Liver (tissue), 8 donors: ENCODE measurements at regions not wholly inside any gene's neighbourhood (a gene's known extent, or its start where the extent isn't known, plus 50 kb on each side); places are given as distances from the start of the nearest gene placed in this dataset.

Experiments
- DNase-seq: peaks from one replicate; pipeline ENCODE4 v3.0.0-alpha.2; 2017; ENCODE audit warnings: low spot score
- H3K27ac ChIP-seq, 2 donors: one replicate each; pipeline ENCODE4 v1.7.0; 2013; ENCODE audit warnings: inconsistent platforms in 2 of 2, low read length in 2 of 2, control low read depth in 1 of 2, low read depth in 1 of 2, mild to moderate bottlenecking in 1 of 2
- H3K27me3 ChIP-seq, 4 donors: one replicate each; pipeline versions ENCODE4 v1.6.1 to v1.7.0; 2013; ENCODE audit warnings: low read length in 3 of 4, inconsistent platforms in 1 of 4, mild to moderate bottlenecking in 1 of 4, moderate library complexity in 1 of 4; ENCODE audit not compliant: control insufficient read depth in 4 of 4, insufficient read depth in 4 of 4
- H3K36me3 ChIP-seq, 4 donors: one replicate each; pipeline versions ENCODE4 v1.6.1 to v1.7.0; 2013; ENCODE audit warnings: low read length in 3 of 4, mild to moderate bottlenecking in 3 of 4, low read depth in 1 of 4, moderate library complexity in 1 of 4; ENCODE audit not compliant: control insufficient read depth in 4 of 4, insufficient read depth in 3 of 4
- H3K4me1 ChIP-seq, 4 donors: one replicate each; pipeline versions ENCODE4 v1.6.1 to v1.7.0; 2013; ENCODE audit warnings: low read length in 3 of 4, mild to moderate bottlenecking in 3 of 4, moderate library complexity in 1 of 4; ENCODE audit not compliant: control insufficient read depth in 4 of 4, insufficient read depth in 4 of 4
- H3K4me3 ChIP-seq, 3 donors: one replicate each; pipeline versions ENCODE4 v1.6.1 to v1.7.0; 2013; ENCODE audit warnings: low read length in 3 of 3, control low read depth in 1 of 3, low read depth in 1 of 3, mild to moderate bottlenecking in 1 of 3
- H3K9ac ChIP-seq, 2 donors: one replicate each; pipeline ENCODE4 v1.7.0; 2013; ENCODE audit warnings: low read length in 2 of 2, mild to moderate bottlenecking in 2 of 2, moderate library complexity in 2 of 2, control low read depth in 1 of 2, low read depth in 1 of 2
- H3K9me3 ChIP-seq, 4 donors: one replicate each; pipeline versions ENCODE4 v1.6.1 to v1.7.0; 2013; ENCODE audit warnings: low read length in 3 of 4; ENCODE audit not compliant: control insufficient read depth in 4 of 4
- EGR1 ChIP-seq, 2 donors: IDR thresholded peaks; 2 replicates each; pipeline ENCODE4 v1.6.1; 2016 to 2018; ENCODE audit warnings: antibody characterized with exemption in 2 of 2, low read depth in 2 of 2
- FOXA1 ChIP-seq: IDR thresholded peaks from 2 replicates; pipeline ENCODE4 v1.6.1; 2016; ENCODE audit warnings: antibody characterized with exemption
- FOXA2 ChIP-seq: IDR thresholded peaks from 2 replicates; pipeline ENCODE4 v1.6.1; 2016; ENCODE audit warnings: antibody characterized with exemption
- GABPA ChIP-seq, 2 donors: IDR thresholded peaks in 1 of 2; conservative IDR thresholded peaks in 1 of 2; 2 replicates each; pipeline ENCODE4 v1.6.1; 2016; ENCODE audit warnings: antibody characterized with exemption in 2 of 2, mild to moderate bottlenecking in 1 of 2, moderate library complexity in 1 of 2
- HNF4A ChIP-seq, 2 donors: conservative IDR thresholded peaks; 2 replicates each; pipeline ENCODE4 v1.6.1; 2016; ENCODE audit warnings: antibody characterized with exemption in 2 of 2, mild to moderate bottlenecking in 2 of 2
- HNF4G ChIP-seq: IDR thresholded peaks from 2 replicates; pipeline ENCODE4 v1.6.1; 2016; ENCODE audit warnings: antibody characterized with exemption
- JUND ChIP-seq, 2 donors: IDR thresholded peaks; 2 replicates each; pipeline ENCODE4 v1.6.1; 2016; ENCODE audit warnings: antibody characterized with exemption in 2 of 2
- NR2F2 ChIP-seq: IDR thresholded peaks from 2 replicates; pipeline ENCODE4 v1.6.1; 2016; ENCODE audit warnings: antibody characterized with exemption
- RAD21 ChIP-seq, 2 donors: IDR thresholded peaks; 2 replicates each; pipeline ENCODE4 v1.6.1; 2016; ENCODE audit warnings: antibody characterized with exemption in 2 of 2, mild to moderate bottlenecking in 2 of 2
- REST ChIP-seq: IDR thresholded peaks from 2 replicates; pipeline ENCODE4 v1.6.1; 2016; ENCODE audit warnings: antibody characterized with exemption, mild to moderate bottlenecking
- RXRA ChIP-seq, 2 donors: IDR thresholded peaks; 2 replicates each; pipeline ENCODE4 v1.6.1; 2017 to 2018; ENCODE audit warnings: antibody characterized with exemption in 2 of 2, mild to moderate bottlenecking in 1 of 2
- SP1 ChIP-seq: IDR thresholded peaks from 2 replicates; pipeline ENCODE4 v1.6.1; 2018; ENCODE audit warnings: antibody characterized with exemption, mild to moderate bottlenecking
- TAF1 ChIP-seq: conservative IDR thresholded peaks from 2 replicates; pipeline ENCODE4 v1.6.1; 2016; ENCODE audit warnings: antibody characterized with exemption, mild to moderate bottlenecking
- YY1 ChIP-seq: IDR thresholded peaks from 2 replicates; pipeline ENCODE4 v1.6.1; 2016; ENCODE audit warnings: antibody characterized with exemption, mild to moderate bottlenecking
- WGBS: extraction: QIAGEN DNeasy Blood & Tissue Kit; methylation state at CpG from one replicate; pipeline ENCODE4 v1.1.7; 2013; 5-methylcytosine and 5-hydroxymethylcytosine counted together
- TF ChIP-seq, protein P1 (sequence below): IDR thresholded peaks from 2 replicates; pipeline ENCODE4 v1.6.1; 2016; ENCODE audit warnings: antibody characterized with exemption
- TF ChIP-seq, protein P2 (sequence below): IDR thresholded peaks from 2 replicates; pipeline ENCODE4 v1.6.1; 2016; ENCODE audit warnings: antibody characterized with exemption
- TF ChIP-seq, protein P3 (sequence below): IDR thresholded peaks from 2 replicates; pipeline ENCODE4 v1.6.1; 2016; ENCODE audit warnings: antibody characterized with exemption
- TF ChIP-seq, protein P4 (sequence below): fragments of 150-350 bp; IDR thresholded peaks from 2 replicates; pipeline ENCODE4 v1.5.1; 2017; ENCODE audit warnings: improper control_type of control experiment, low read depth, low read length; ENCODE audit not compliant: missing input control
- donor health status: healthy.
- donor health status: healthy.
- donor health status: healthy.
- donor health status: healthy.
- donor health status: healthy.

DNA sequence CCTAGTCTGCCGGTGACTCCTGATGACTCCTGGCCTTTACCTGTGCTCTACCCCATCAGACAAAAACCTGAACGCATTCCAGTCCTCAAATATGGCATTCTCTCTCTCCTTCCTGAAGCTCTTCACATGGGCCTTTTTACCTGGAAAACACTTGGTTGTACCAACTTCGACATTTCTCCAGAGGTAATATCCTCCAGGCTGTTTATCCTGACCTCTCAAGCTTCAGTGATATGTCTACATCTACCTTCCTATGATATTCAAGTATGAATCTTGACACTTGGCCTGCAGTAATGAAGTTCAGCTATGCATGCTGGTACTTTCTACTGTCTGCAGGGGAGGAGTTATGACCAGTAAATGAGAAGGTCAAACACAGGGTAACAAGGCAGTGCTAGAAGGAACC lies 901.8 kb downstream of the VRK1 start:
- Histone ChIP-seq H3K9me3 (peaks cover 0 to 6% (median under 1%) of the 10 kb centered on the region in 4 donors), H3K27ac (no peak overlapping the region), H3K4me1 (no peaks in the 10 kb centered on the region), H3K9ac (no peak overlapping the region), H3K27me3 (peaks cover 0 to 5% (median 0%) of the 10 kb centered on the region in 4 donors), H3K4me3 (no peak overlapping the region), H3K36me3 (no peaks in the 10 kb centered on the region)
- TF ChIP-seq SP1: no peak
- no peak for TF ChIP-seq TAF1
- TF ChIP-seq, protein P1, sequence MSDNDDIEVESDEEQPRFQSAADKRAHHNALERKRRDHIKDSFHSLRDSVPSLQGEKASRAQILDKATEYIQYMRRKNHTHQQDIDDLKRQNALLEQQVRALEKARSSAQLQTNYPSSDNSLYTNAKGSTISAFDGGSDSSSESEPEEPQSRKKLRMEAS: no peak
- TF ChIP-seq, protein P2, sequence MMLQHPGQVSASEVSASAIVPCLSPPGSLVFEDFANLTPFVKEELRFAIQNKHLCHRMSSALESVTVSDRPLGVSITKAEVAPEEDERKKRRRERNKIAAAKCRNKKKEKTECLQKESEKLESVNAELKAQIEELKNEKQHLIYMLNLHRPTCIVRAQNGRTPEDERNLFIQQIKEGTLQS: no peak
- TF ChIP-seq, protein P3, sequence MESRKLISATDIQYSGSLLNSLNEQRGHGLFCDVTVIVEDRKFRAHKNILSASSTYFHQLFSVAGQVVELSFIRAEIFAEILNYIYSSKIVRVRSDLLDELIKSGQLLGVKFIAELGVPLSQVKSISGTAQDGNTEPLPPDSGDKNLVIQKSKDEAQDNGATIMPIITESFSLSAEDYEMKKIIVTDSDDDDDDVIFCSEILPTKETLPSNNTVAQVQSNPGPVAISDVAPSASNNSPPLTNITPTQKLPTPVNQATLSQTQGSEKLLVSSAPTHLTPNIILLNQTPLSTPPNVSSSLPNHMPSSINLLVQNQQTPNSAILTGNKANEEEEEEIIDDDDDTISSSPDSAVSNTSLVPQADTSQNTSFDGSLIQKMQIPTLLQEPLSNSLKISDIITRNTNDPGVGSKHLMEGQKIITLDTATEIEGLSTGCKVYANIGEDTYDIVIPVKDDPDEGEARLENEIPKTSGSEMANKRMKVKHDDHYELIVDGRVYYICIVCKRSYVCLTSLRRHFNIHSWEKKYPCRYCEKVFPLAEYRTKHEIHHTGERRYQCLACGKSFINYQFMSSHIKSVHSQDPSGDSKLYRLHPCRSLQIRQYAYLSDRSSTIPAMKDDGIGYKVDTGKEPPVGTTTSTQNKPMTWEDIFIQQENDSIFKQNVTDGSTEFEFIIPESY: no peak
- TF ChIP-seq FOXA1: no peak
- TF ChIP-seq RAD21 (IDR thresholded peaks at IDR 0.05): no peak
- no peak for TF ChIP-seq FOXA2
- TF ChIP-seq RXRA (IDR thresholded peaks at IDR 0.05): no peak
- TF ChIP-seq HNF4A (conservative IDR thresholded peaks at IDR 0.05): no peak
- TF ChIP-seq NR2F2: no peak
- TF ChIP-seq GABPA (IDR thresholded peaks at IDR 0.05 in 1 of 2, conservative IDR thresholded peaks at IDR 0.05 in 1 of 2): no peak
- TF ChIP-seq EGR1 (IDR thresholded peaks at IDR 0.05; ENCODE audit: low read depth in 2 of 2): no peak
- TF ChIP-seq YY1: no peak
- no peak for TF ChIP-seq HNF4G
- no peak for DNase-seq
- WGBS: 67% methylated on average over 3 of the region's 3 CpGs

DNA sequence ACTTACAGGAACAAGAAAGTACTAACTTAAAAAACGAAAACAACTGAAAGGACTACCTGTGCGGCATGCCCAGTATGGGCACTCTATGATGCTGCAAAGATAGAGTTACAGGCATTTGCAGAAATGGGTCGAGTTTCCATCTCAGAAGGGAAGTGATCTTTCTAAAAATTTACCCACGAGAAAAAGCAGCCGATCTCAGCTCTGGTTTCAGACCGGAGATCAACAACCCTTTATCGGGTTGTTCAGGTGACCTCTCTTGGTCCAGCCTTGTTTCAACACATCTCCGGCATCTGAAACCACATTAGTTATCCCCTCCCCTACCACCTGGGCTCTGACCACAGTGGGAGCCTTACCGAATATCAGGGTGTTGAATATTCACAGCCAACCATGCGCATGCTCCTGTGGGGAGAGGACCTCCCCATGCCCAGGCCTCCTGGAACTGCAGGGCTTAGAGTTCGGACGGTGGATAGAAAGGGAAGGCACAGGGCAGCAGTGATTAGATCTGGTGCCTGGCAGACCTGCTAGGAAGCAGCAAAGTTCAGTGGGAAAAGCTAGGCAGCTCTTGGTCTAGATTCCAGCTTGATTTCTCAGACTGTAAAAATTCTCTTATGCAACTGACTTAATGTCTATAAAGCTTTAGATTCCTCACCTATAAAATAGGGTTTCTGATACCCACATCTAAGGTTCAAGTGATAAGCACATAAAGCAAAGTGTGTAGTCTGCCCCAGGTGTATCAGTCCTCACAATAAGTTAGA lies 906.0 kb downstream of the VRK1 start:
- Histone ChIP-seq H3K27me3 (peaks cover 0 to 5% (median 2%) of the 10 kb centered on the region in 4 donors), H3K9me3 (peaks cover 0 to 6% (median under 1%) of the 10 kb centered on the region in 4 donors), H3K9ac (no peak overlapping the region), H3K4me3 (no peak overlapping the region), H3K4me1 (no peaks in the 10 kb centered on the region), H3K36me3 (no peaks in the 10 kb centered on the region), H3K27ac (no peak overlapping the region)
- TF ChIP-seq GABPA (IDR thresholded peaks at IDR 0.05 in 1 of 2, conservative IDR thresholded peaks at IDR 0.05 in 1 of 2) (no peak), REST (no peak), JUND (IDR thresholded peaks at IDR 0.05) (no peak), TAF1 (no peak), FOXA2 (no peak), RXRA (IDR thresholded peaks at IDR 0.05) (no peak), NR2F2 (no peak), EGR1 (IDR thresholded peaks at IDR 0.05; ENCODE audit: low read depth in 2 of 2) (no peak), SP1 (no peak), RAD21 (IDR thresholded peaks at IDR 0.05) (no peak), FOXA1 (no peak), HNF4A (conservative IDR thresholded peaks at IDR 0.05) (no peak)
- TF ChIP-seq, protein P2: no peak
- TF ChIP-seq, protein P4, sequence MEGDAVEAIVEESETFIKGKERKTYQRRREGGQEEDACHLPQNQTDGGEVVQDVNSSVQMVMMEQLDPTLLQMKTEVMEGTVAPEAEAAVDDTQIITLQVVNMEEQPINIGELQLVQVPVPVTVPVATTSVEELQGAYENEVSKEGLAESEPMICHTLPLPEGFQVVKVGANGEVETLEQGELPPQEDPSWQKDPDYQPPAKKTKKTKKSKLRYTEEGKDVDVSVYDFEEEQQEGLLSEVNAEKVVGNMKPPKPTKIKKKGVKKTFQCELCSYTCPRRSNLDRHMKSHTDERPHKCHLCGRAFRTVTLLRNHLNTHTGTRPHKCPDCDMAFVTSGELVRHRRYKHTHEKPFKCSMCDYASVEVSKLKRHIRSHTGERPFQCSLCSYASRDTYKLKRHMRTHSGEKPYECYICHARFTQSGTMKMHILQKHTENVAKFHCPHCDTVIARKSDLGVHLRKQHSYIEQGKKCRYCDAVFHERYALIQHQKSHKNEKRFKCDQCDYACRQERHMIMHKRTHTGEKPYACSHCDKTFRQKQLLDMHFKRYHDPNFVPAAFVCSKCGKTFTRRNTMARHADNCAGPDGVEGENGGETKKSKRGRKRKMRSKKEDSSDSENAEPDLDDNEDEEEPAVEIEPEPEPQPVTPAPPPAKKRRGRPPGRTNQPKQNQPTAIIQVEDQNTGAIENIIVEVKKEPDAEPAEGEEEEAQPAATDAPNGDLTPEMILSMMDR: no peak
- TF ChIP-seq, protein P3: no peak
- TF ChIP-seq, protein P1: no peak
- 39% methylated on average over 12 of the region's 12 CpGs for WGBS
- DNase-seq: no peak
